Left renal pelvis (tissue), 4 donors: ENCODE measurements at regions not wholly inside any gene's neighbourhood (a gene's known extent, or its start where the extent isn't known, plus 50 kb on each side); places are given as distances from the start of the nearest gene placed in this dataset.
"Not testable (repeated sequence)": the region's sequence is repeated elsewhere in the genome, so short reads cannot be mapped to it uniquely, and the experiment has no call there.

Source experiments
- DNase-seq, 4 donors: peaks; one replicate each; pipeline ENCODE4 v3.0.0-alpha.2; 2013; ENCODE audit warnings: low read depth in 4 of 4, low spot score in 3 of 4

- no peak for DNase-seq
Measured at GRCh38 chr4:186481998-186482790, 73.2 kb downstream of the MTNR1A start.

GRCh38 chr4:186475202-186475601 is 80.2 kb downstream of the MTNR1A start:
- no peak for DNase-seq

- DNase-seq: no peak
Measured at GRCh38 chr4:186473933-186474332, 81.4 kb downstream of the MTNR1A start.

GRCh38 chr4:186472948-186473347 is 82.4 kb downstream of the MTNR1A start:
- no peak for DNase-seq

GRCh38 chr4:186471441-186471840 is 83.9 kb downstream of the MTNR1A start:
- DNase-seq: no peak

GRCh38 chr4:186458050-186458449 is 97.3 kb downstream of the MTNR1A start:
- DNase-seq: no peak

- DNase-seq: no peak
Measured at GRCh38 chr4:186451982-186452381, 103.4 kb downstream of the MTNR1A start.

- DNase-seq: no peak
Measured at GRCh38 chr4:186449954-186450353, 105.4 kb downstream of the MTNR1A start.

GRCh38 chr4:186445040-186445439 is 110.3 kb downstream of the MTNR1A start:
- no peak for DNase-seq

- no peak for DNase-seq
Measured at GRCh38 chr4:186441502-186441901, 113.9 kb downstream of the MTNR1A start.

- no peak for DNase-seq
Measured at GRCh38 chr4:186428481-186428880, 126.9 kb downstream of the MTNR1A start.

- DNase-seq: no peak
Measured at GRCh38 chr4:186424745-186425144, 130.6 kb downstream of the MTNR1A start.

- DNase-seq: no peak
Measured at GRCh38 chr4:186422296-186422695, 133.1 kb downstream of the MTNR1A start.

- no peak for DNase-seq
Measured at GRCh38 chr4:186416451-186417060, 138.8 kb downstream of the MTNR1A start.

GRCh38 chr4:186414390-186414789 is 141.0 kb downstream of the MTNR1A start:
- DNase-seq: no peak

GRCh38 chr4:186405957-186406356 is 140.0 kb downstream of the F11 start:
- DNase-seq: no peak

GRCh38 chr4:186404562-186405134 is 138.7 kb downstream of the F11 start:
- DNase-seq: no peak

- DNase-seq: no peak
Measured at GRCh38 chr4:186400676-186401075, 134.7 kb downstream of the F11 start.

GRCh38 chr4:186392017-186392416 is 126.0 kb downstream of the F11 start:
- DNase-seq: no peak

- not testable (repeated sequence) for DNase-seq
Measured at GRCh38 chr4:186384328-186384727, 118.3 kb downstream of the F11 start.

GRCh38 chr4:186368281-186368680 is 102.3 kb downstream of the F11 start:
- DNase-seq: no peak

- DNase-seq: no peak
Measured at GRCh38 chr4:186366326-186366725, 100.3 kb downstream of the F11 start.
